DOHH2 (cell line): ENCODE measurements at regions not wholly inside any gene's neighbourhood (a gene's known extent, or its start where the extent isn't known, plus 50 kb on each side); places are given as distances from the start of the nearest gene placed in this dataset.

Source experiments
- H3F3A ChIP-seq: fragments of 200-600 bp; sonication (generic), shearing (Covaris generic); 2 replicates; pipeline ENCODE4 v1.6.0; 2016; ENCODE audit warnings: antibody characterized with exemption, mild to moderate bottlenecking; ENCODE audit not compliant: control insufficient read depth, insufficient read depth
- H3K27ac ChIP-seq: fragments of 200-600 bp; sonication (generic); 2 replicates; pipeline ENCODE4 v1.5.1; 2014; ENCODE audit warnings: low read depth, mild to moderate bottlenecking, low read length, moderate library complexity
- H3K27me3 ChIP-seq: fragments of 200-600 bp; sonication (generic); 2 replicates; pipeline ENCODE4 v1.6.1; 2014; ENCODE audit warnings: mild to moderate bottlenecking, low read length, mixed read lengths; ENCODE audit not compliant: control insufficient read depth
- H3K36me3 ChIP-seq: fragments of 200-600 bp; sonication (generic); 2 replicates; pipeline ENCODE4 v1.6.1; 2014; ENCODE audit warnings: mild to moderate bottlenecking, low read length, moderate library complexity, mixed read lengths; ENCODE audit not compliant: control insufficient read depth
- H3K4me1 ChIP-seq: fragments of 200-600 bp; sonication (generic); 2 replicates; pipeline ENCODE4 v1.6.1; 2014; ENCODE audit warnings: mild to moderate bottlenecking, low read length, mixed read lengths; ENCODE audit not compliant: control insufficient read depth
- H3K4me2 ChIP-seq: fragments of 200-600 bp; sonication (generic); 2 replicates; pipeline ENCODE4 v1.6.0; 2014; ENCODE audit warnings: mild to moderate bottlenecking, low read length, moderate library complexity
- H3K4me3 ChIP-seq: fragments of 200-600 bp; sonication (generic); 2 replicates; pipeline ENCODE4 v1.5.1; 2014; ENCODE audit warnings: mild to moderate bottlenecking, low read length, mixed read lengths
- H3K79me2 ChIP-seq: fragments of 200-600 bp; sonication (generic); 2 replicates; pipeline ENCODE4 v1.6.1; 2014; ENCODE audit warnings: mild to moderate bottlenecking, low read length, mixed read lengths; ENCODE audit not compliant: control insufficient read depth
- H3K9me2 ChIP-seq: fragments of 200-600 bp; sonication (generic); replicated peaks from 2 replicates; pipeline ENCODE4 v1.6.1; 2014; ENCODE audit warnings: mild to moderate bottlenecking, low read length, mixed read lengths; ENCODE audit not compliant: control insufficient read depth
- H3K9me3 ChIP-seq: fragments of 200-600 bp; sonication (generic); 2 replicates; pipeline ENCODE4 v1.6.1; 2014; ENCODE audit warnings: antibody characterized with exemption, low read length, mixed read lengths; ENCODE audit not compliant: control insufficient read depth, insufficient read depth
- H4K20me1 ChIP-seq: fragments of 200-600 bp; sonication (generic); 2 replicates; pipeline ENCODE4 v1.6.0; 2014; ENCODE audit warnings: low read depth, mild to moderate bottlenecking, antibody characterized with exemption, low read length, moderate library complexity; ENCODE audit not compliant: control insufficient read depth, insufficient read depth
- EZH2phosphoT487 ChIP-seq: fragments of 200-600 bp; sonication (generic); IDR thresholded peaks from 2 replicates; pipeline ENCODE4 v1.6.1; 2017; ENCODE audit warnings: borderline replicate concordance, mild to moderate bottlenecking, antibody characterized with exemption, low read length, moderate library complexity, mixed read lengths
- TF ChIP-seq, protein P1 (sequence below): fragments of 200-600 bp; sonication (generic); IDR thresholded peaks from one replicate; pipeline ENCODE4 v1.5.1; 2014; ENCODE audit warnings: antibody characterized with exemption, mild to moderate bottlenecking, low read depth, low read length; ENCODE audit not compliant: poor library complexity, severe bottlenecking

DNA sequence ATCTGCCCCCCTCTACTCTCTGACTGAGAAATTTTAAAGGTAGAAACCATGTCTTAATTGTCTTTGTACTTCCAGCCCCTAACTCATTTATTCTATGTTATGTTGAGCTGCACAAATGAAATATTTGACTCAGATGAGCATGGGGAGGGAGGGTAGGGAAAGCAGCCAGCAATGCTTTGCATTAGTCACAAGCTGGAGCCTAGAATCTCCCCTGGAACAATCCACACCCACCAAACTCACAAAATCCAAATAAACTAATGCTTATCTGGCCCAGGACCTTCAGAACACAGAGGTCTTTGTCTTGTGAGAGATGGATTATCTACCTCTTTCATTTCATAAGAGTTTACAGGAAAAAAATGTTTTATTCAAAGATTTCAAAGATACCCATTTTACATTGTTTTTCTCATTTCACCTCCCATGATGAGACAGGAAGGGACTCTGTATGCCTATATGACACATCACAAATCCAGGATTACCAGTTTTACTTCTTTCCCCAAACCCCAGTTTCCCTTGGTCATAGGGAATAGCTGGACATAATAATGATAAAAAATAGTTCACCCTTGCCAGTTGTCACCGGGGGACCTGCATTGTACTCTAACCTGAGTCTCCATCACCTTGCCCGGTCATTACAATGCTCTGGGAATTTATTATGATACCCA, 466.9 kb downstream of the KIF16B start:
- Histone ChIP-seq H3K9me2 (no peaks in the 10 kb centered on the region), H3K36me3 (no peaks in the 10 kb centered on the region), H3K27me3 (no peaks in the 10 kb centered on the region), H3K4me3 (no peak overlapping the region), H3K4me2 (no peak overlapping the region), H3K27ac (no peak overlapping the region), H3K9me3 (peaks cover 3% of the 10 kb centered on the region; the same call in 1 of the 2 replicates), H3F3A (no peaks in the 10 kb centered on the region), H3K79me2 (no peaks in the 10 kb centered on the region), H3K4me1 (peaks cover 9% of the 10 kb centered on the region; the same call in 1 of the 2 replicates), H4K20me1 (no peaks in the 10 kb centered on the region)
- TF ChIP-seq, protein P1, sequence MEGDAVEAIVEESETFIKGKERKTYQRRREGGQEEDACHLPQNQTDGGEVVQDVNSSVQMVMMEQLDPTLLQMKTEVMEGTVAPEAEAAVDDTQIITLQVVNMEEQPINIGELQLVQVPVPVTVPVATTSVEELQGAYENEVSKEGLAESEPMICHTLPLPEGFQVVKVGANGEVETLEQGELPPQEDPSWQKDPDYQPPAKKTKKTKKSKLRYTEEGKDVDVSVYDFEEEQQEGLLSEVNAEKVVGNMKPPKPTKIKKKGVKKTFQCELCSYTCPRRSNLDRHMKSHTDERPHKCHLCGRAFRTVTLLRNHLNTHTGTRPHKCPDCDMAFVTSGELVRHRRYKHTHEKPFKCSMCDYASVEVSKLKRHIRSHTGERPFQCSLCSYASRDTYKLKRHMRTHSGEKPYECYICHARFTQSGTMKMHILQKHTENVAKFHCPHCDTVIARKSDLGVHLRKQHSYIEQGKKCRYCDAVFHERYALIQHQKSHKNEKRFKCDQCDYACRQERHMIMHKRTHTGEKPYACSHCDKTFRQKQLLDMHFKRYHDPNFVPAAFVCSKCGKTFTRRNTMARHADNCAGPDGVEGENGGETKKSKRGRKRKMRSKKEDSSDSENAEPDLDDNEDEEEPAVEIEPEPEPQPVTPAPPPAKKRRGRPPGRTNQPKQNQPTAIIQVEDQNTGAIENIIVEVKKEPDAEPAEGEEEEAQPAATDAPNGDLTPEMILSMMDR = no peak
- no peak for TF ChIP-seq EZH2phosphoT487

DNA sequence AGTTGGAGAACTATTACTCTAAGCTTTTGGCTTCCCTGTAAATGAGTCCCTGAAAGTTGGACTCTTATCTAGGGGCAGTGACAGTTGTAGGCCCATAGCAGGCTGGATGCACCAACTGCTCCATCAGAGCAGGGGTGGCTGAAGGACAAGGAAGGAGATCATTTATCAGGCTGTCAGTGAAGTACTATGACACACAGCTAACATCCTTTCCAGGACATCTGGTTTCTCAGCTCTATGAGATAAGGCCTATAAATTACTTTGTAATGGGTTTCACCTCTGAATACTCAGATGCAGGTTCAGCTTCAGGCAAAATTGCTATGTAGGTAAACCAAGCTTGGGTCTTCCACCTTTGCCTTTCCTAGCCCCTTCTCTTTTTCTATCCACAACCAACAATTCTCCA, 468.5 kb downstream of the KIF16B start:
- TF ChIP-seq, protein P1 = no peak
- TF ChIP-seq EZH2phosphoT487 = no peak
- Histone ChIP-seq H3K27ac (no peak overlapping the region), H3K9me3 (peaks cover 3% of the 10 kb centered on the region; the same call in 1 of the 2 replicates), H3K4me2 (no peak overlapping the region), H3K27me3 (no peaks in the 10 kb centered on the region), H3K36me3 (no peaks in the 10 kb centered on the region), H3K9me2 (no peaks in the 10 kb centered on the region), H3K4me3 (no peak overlapping the region), H4K20me1 (no peaks in the 10 kb centered on the region), H3K4me1 (peaks cover 12% of the 10 kb centered on the region; the same call in 1 of the 2 replicates), H3K79me2 (no peaks in the 10 kb centered on the region), H3F3A (no peaks in the 10 kb centered on the region)
